Astrocyte of the hippocampus (primary cell): ENCODE measurements at regions not wholly inside any gene's neighbourhood (a gene's known extent, or its start where the extent isn't known, plus 50 kb on each side); places are given as distances from the start of the nearest gene placed in this dataset.
"Not testable (repeated sequence)": the region's sequence is repeated elsewhere in the genome, so short reads cannot be mapped to it uniquely, and the experiment has no call there.

Experiments used
- DNase-seq: peaks from one replicate; pipeline ENCODE4 v3.0.0; 2011; ENCODE audit warnings: low read depth, low spot score

DNA sequence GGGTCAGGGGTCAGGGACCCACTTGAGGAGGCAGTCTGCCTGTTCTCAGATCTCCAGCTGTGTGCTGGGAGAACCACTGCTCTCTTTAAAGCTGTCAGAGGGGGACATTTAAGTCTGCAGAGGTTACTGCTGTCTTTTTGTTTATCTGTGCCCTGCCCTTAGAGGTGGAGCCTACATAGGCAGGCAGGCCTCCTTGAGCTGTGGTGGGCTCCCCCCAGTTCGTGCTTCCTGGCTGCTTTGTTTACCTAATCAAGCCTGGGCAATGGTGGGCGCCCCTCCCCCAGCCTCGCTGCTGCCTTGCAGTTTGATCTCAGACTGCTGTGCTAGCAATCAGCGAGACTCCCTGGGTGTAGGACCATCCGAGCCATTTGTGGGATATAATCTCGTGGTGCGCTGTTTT is 830.5 kb upstream of the ANO3 start:
- not testable (repeated sequence) for DNase-seq

DNA sequence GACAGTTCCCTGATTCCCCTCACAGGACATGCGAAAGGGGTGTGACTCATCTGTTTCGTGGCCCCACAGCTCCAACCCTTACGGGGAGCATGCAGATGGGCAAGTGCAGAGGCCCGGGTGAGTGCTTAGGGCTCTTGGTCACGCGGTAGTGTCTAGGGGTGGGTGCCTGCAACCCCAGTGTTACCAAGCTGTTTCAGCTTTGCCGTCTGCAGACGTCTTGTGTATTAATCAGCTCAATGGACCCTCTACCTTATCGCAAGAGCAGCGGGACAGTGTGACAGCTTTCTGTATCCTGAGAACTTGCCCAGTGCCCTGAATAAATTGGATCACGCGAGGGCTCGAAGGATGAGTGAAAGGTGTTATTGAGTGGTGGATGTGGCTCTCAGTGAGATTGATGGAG is 816.4 kb upstream of the ANO3 start:
- no peak for DNase-seq

DNA sequence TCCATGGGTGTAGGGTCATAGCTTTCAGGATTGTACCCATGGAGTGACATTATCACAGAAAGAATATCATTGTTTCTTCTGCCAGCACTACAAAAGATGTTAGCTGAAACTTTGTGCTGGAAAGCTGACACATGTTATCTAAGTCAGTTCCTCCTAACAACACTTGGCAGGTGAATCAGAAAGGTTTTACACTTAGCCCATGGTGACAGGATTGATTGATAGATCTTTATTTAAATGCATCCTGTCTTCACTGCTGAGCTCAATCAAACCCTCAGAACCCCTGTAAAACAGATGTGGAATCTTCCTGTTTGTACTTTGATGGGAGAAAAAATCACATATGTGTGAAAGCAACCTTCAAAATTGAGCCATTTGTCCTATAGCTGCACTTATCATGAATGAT is 811.5 kb upstream of the ANO3 start:
- no peak for DNase-seq

DNA sequence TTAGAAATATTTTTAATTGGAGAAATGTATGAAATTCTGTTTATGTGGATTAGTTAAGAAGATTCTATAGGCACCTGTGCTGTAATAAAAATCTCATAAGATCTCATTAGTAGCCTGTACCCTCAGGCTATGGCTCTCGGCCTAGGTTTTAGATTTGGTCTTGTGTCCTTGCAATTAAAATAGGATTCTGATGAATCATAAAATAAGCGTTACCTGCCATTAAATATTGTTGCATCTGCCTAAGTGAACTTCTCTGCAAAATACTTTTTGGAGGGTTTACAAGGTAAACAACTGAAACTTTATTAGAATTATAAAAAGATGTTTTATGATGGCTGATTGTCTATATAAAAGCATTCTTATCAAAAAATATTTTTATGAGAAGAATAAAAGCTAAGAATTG is 804.1 kb upstream of the ANO3 start:
- DNase-seq: no peak

DNA sequence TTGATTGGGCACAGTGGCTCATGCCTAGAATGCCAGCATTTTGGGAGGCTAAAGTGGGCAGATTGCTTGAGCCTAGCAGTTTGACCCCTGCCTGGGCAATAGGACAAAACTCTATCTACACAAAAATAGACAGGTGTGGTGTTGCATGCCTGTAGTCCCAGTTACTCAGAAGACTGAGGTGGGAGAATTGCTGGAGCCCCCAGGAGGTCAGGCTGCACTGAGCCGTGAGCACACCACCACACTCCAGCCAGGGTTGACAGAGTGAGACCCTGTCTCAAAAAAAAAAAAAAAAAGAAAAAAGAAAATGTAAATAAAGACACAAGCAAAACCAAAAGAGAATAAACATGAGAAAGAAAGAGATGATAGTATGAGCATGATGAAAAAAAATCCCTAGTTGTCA is 802.4 kb upstream of the ANO3 start:
- no peak for DNase-seq

DNA sequence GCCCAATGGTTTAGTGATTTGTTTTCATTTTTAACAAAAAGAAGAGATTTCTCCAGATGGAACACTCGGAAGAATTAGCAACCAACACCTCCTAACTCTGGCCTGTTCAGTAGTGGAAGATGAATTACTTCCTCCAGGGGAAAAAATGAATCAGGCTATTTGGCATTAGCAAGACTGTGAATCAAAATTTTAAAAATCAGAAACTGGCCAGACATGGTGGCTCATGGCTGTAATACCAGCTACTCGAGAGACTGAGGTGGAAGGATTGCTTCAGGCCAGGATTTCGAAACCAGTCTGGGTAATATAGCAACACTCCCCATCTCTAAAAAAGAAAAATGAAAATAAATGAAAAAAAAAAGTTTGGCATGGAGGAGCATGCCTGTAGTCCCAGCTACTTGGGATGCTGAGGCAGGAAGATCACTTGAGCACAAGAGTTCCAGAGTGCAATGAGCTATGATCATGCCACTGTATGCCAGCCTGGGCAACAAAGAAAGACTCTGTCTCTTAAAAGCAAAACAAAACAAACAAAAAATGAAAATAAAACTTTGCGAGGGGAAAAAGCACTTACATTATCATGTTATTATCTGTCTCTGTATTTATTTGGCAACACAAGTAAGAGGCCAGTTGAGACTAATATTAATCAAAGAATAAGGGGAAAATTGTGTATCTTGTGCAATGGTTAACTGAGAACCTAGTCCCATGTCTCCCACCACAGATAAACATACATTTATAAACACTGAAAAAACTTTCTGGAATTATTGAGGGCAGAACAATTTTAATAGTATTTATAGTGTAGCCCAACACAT is 796.3 kb upstream of the ANO3 start:
- no peak for DNase-seq

DNA sequence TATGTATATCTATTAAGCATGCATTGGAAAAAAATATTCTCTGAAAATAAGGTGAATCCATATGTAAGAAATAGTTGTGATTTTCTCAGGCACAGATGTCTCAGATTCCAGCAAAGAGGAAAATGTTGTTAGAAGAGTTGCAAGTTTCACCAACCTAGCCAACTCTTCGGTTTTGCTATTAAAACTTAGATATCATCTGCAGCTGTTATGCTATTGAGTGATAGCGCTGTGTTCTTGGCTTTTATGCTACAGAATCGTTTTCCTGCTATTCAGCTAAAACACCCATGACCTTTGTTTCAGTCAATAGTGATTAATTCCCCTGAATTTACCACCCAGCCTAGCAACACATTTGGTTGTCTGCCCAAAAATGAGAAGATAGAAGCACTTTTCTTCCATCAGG is 795.6 kb upstream of the ANO3 start:
- no peak for DNase-seq

DNA sequence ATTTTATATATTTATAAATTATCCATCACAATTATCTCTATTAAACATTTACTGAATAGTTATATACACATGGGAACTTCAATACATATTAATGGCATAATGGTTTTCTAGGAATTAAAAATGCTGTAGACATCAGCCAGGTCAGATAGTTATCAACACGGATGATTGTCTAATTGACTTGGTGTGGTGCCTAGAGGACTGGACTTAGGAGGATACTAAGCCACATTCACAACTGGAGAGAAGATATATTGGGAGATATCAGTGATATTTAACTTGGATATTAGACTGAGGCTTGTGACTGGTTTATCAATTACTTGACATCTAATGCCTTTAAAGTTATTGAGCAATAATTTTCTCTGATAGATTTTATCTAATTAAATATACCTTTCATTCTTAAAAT is 794.5 kb upstream of the ANO3 start:
- DNase-seq: no peak

DNA sequence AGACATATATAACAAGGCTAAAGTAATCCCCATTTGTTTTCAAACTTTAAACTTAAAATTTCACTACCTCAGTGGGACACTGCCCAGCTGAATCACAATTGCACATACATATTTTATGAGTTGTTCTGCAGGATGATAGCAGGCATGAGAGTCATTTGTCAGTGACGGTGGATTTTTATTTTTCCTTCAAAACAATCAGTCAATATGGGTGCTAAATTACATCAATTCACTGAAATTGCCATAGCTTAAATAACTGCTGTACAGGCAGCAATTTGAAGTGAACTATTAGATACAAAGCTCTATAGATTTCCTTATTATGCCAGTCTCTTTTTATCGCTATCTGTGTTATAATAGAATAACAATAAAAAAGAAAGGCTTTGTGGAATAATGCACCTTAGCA is 784.6 kb upstream of the ANO3 start:
- no peak for DNase-seq

DNA sequence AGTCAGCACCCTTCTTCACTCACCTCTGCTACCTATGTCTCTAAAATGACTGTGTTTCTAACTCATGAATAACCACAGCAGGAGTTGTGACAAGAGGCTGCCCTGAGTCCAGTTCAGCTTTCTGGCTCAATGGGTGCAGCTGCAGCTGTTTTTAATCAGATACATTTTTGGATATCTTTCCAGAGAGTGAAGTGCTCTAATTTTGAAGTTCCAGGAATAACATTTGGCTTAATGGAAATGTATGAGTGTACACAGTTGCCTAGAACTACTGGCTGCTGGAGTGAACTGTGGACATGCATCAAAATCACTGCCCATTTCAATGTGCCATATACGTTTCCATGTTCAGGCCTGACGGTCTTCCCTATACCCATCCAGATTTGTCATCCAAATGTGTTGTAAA is 769.5 kb upstream of the ANO3 start:
- DNase-seq: no peak

DNA sequence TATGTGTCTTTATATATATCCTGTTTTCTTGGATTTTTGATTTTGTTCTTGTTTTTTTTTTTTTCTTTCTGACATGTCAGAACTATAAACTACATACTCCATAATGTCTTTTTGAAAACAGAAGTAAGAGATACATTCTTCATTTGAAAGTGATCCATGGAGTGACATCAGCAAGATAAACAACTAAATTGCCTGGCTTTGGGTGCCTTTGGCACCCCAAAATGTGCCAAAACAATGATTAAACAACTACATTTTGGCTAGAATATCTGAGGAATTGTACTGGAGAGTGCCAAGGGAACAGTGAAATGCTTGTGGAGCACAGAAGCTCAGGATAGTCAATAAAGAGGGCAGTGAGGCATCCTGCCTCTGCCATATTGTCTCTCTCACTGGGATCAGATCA is 766.1 kb upstream of the ANO3 start:
- no peak for DNase-seq

DNA sequence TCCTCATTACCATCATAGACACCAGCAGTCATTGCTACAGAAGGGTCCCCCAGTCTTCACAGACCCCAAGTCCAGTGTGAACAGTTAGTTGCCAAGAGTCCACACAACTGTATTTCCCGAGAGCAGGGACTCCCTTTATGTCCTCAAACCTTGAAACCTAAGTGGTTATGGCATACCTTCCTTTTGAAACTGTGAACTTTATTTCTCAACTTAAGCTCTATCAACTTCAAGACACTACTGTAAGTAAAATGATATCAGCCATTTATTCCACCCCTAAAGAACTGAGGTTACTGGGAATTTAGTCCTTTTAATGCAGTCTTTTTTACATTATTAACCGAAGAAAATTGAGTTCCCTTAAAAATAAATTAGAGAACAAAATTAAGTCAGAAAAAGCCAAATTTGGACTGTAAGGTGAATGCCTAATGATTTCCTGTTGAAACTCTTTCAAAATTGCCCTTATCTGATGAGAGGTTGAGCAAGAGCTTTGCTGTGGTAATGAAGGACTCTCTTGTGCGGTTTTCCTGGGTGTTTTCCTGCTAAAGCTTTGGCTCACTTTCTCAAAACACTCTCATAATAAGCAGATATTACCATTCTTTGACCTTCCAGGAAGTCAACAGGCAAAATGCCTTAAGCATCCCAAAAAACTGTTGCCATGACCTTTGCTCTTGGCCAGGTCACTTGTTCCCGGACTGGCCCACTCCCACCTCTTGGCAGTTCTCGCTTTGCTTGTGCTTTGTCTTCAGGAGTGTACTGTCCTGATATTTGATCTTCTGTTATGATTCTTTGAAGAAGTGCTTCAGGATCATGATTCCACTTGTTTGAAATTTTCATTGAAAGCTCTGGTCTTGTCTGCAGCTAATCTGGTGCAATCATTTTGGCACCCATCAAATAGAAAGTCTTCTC is 765.4 kb upstream of the ANO3 start:
- no peak for DNase-seq

DNA sequence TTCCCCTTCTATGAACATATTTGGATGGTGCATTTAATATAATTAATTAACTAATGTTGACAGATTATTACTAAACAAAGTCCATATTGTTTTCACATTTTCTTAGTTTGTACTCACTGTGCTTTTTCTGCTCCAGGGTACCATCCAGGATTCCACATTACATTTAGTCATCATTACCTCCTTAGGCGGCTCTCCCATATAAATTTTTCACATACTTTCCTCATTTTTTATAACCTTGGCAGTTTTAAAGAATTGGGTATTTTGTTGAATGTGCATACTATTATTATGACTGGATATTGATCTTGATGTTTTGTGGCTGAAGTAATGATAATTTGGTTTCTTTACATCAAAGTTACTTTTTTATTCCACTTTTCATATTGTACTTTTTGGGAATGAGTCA is 755.6 kb upstream of the ANO3 start:
- DNase-seq: no peak

DNA sequence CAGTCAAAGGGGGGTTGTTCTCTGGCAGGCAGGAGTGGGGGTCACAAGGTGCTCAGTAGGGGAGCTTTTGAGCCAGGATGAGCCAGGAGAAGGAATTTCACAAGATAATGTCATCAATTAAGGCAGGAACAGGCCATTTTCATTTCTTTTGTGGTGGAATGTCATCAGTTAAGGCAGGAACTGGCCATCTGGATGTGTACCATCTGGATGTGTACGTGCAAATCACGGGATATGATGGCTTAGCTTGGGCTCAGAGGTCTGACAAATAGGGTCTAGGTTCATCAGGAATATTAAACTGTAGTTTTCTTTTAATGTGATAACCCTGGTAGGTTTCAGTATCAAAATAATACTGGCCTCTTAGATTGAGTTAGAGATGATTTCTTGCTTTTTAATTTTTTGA is 752.4 kb upstream of the ANO3 start:
- DNase-seq: not testable (repeated sequence)

DNA sequence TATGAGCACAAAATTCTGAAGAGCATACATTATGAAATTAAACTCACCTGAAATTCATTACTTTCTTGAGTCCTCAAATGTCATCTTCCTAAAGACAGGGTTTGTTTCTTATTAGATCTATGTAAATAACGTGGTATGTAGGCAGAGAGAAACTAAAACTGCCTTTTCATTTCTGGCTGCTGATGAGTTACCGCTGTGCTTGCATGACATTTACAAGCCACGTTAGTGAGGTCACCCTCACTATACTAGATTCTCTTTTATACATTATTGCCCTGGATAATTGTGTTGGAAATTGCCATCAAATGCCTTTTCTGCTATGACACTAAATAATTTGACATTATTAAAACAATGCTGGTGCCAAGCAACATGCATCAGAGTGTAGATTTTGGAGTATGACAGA is 748.3 kb upstream of the ANO3 start:
- no peak for DNase-seq

DNA sequence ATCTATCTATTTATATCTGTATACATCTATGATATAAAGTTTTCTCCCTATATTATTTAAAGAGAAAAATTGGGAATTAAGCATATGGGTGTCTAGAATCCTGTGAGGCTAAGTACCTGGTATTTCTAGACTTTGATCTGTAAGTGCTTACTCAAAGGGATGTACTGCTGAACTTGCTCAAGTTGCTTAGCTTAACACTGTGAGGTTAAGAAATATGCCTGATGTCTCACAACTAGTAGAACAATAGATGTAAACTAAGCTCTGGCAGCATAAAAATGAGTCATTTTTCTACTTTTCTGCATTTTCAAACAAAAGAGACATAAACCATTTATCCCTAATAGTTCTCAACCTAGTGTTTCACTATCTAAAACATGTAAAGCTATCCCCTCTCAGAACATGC is 744.4 kb upstream of the ANO3 start:
- no peak for DNase-seq

DNA sequence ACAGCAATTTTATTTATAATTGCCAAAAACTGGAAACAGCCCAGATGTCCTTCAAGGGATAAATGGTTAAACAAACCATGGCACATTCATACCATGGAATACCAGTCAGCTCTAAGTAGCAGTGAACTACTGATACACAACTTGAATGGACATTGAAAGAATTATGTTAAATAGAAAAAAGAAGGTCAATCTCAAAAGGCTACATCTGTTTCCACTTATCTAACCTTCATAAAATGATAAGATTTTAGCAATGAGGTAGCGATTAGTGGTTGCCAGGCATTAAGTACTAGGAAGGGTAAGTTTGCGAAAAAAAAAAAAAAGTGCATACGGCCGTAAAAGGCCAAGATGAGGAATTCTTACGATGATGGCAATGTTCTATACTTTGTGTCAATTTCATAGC is 738.7 kb upstream of the ANO3 start:
- DNase-seq: no peak

DNA sequence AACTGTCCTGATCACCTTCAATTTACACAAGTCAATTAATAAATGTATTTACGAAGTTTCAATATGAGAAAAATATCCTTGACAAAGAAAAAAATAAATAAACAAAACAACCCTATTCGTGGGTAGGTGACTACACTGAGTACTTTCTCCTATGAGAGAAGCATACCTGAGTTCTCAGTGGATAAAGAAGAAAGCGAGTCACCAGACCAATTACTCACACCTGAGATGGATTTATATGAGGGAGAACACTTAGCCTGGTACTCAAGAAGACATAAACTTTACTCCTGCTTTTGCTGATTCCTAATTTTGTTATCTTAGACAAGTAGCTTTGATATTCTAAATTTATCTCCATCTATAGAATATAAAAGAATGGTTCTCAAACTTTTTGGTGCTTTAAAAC is 735.2 kb upstream of the ANO3 start:
- DNase-seq: no peak

DNA sequence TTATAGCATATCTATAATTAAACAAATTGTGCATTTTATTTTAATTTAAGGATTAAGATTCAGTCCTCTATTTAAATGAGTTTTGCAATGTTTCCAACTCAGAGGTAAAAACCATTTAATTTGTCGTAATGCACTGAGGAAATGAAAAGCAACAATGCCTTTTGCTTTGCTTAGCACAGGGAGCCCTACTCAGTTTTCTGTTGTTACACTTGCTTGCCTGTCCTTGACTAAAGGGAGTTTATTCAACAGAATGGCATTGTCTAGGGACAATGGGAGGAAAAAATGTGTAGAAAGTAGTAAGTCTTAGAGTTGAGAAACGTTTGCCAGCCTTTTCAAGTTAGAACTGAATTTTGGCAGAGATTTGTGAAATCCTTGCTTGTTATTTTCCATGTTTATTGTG is 734.2 kb upstream of the ANO3 start:
- DNase-seq: no peak

DNA sequence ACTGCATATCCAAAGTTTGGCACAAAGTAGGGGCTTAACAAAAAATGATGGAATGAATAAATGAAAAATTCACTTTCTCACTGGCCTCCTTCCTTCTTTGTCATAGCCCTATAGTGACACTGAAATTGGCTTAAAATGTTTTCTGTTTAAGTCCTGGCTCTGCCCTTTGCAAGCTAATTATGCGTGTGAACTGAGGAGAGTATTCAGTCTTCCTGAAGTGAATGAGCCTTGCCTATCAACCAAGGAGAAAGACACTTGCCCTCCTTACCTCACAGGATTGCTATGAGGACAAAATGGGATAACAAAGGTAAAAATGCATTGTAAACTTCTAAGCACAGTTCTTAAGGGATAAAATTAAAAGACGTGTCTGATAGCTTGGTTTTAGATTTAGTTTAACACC is 729.8 kb upstream of the ANO3 start:
- no peak for DNase-seq

DNA sequence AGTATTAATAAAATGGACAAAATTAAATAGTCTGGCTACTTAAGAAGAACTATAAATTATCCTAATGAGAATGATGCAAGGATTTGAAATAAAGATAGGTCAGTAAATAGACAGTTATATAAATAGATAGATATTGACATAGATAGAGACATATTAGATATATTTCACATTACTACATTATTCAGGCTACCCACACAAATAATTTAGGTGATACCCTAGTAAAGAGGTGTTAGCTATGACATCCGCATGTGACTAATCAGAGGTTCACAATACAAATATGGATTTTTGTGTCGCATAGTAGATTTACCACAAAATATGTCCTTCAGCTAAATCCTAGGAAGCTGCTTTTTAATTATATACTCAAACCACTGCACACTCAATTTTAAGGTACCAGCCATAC is 729.0 kb upstream of the ANO3 start:
- DNase-seq: no peak

DNA sequence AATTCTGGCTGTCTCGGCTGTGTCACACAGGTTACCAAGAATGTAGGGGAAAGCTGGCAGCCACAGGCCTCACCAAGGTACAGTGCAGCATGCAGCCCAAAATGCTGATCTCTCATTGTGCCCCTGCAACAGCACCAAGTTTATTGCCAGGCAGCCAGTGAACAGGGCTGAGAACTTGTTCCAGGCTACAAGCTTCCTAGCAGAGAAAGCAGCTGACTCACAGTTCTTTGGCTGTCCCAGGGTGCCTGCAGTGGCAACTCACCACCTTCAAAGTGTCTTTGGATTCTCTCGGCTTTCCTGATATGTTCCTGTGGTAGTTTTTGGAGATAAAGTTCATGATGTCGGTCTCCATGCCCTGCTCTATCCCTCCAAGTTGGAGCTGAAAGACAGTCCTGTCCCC is 719.1 kb upstream of the ANO3 start:
- no peak for DNase-seq

DNA sequence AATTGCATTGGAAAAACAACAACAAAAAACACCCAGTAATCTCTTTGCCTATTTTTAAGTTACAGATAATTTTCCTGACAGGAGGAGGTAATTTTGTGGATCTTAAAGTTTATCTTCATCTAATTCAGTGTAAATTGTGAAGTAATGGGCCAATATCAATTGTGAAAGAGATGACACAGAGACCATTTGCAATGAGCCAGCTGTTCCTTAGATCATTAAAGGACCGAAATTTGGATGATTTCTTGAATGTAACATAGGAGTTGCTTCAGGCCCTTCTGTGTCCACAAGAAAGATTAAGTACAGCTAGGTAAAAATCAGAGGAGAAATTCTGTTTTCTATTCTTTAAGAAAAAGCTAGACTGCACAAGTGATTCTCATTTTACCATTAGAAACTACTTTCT is 718.5 kb upstream of the ANO3 start:
- DNase-seq: no peak
